CD1c-positive myeloid dendritic cell (primary cell): ENCODE measurements at regions not wholly inside any gene's neighbourhood (a gene's known extent, or its start where the extent isn't known, plus 50 kb on each side); places are given as distances from the start of the nearest gene placed in this dataset.

Experiments
- DNase-seq: peaks from one replicate; pipeline ENCODE4 v3.0.0-alpha.2; 2016; ENCODE audit errors: extremely low spot score

DNA sequence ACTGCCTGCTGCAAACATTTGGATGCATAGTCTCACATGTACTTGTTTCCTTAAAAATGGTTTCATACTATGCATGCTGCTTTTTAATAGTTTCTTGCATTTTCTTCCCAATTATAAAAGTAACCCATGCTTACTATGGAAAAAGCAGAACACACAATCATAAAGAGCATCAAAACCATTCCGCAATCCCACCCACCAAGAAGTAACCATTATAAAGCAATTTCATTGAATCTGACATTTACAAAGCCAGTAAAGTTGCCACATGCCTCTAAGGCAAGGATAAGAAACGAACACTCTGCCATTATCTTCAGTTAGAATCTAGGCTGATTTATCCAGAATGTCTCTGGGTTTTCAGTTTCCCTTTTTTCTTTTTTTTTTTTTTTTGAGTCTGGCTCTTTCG is 92.7 kb upstream of the OSMR start:
- no peak for DNase-seq

GRCh38 chr5:38753776-38754175 is 92.0 kb upstream of the OSMR start:
- DNase-seq: no peak

DNA sequence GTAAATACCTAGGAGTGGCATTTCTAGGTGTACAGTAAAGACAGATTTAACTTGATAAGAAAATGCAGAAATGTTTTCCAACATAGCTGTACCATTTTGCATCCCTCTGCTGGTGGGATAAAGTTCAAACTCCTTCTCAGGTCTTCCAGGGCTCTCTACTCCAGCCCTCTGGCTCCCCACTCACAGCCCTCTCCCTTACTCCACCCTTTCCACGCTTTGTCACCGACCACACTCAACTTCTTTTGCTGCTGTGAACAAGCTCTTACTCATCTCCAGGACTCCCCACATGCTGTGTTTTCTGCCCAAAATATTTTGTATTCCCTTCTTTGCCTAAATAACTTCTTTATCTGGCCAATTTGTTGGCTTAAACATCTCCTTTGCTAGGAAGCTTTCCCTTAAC is 90.6 kb upstream of the OSMR start:
- no peak for DNase-seq

GRCh38 chr5:38756068-38756467 is 89.7 kb upstream of the OSMR start:
- DNase-seq: no peak

DNA sequence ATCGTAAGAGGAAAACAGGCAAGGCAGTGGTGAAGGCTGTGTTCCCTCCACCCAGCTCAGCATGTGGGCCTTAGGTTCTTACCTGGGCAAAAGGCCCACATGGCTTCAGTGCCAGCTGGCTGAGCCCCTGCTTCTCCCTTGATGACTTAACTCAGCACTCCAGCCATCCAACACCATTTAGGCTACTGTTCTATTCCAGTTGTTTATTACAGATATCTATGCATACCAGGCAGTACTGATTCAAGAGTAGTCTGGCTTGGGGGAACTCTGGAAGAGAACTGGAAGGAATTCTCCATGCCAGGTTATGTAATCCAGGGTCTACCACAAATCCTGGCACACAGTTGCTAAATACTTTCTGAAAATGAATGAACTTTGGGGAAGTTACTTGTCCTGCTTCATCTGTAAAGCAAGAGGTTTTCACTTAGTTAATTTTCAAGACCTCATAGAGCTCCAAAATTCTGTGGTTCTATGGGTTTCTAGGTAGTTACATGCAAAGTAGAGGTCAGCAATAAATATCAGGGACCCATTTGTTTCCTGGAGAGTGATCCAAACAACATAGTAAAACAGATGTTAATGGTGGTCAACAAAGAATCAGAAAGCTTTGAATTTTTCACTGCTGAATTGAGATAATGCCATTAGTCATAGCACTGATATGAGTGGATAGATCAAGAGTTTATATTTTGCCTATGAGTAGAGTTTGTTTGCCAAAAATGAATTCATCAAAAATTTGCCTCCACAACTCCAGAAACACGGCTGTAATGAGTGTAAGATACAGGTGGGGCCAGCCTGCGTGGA is 88.2 kb upstream of the OSMR start:
- no peak for DNase-seq

DNA sequence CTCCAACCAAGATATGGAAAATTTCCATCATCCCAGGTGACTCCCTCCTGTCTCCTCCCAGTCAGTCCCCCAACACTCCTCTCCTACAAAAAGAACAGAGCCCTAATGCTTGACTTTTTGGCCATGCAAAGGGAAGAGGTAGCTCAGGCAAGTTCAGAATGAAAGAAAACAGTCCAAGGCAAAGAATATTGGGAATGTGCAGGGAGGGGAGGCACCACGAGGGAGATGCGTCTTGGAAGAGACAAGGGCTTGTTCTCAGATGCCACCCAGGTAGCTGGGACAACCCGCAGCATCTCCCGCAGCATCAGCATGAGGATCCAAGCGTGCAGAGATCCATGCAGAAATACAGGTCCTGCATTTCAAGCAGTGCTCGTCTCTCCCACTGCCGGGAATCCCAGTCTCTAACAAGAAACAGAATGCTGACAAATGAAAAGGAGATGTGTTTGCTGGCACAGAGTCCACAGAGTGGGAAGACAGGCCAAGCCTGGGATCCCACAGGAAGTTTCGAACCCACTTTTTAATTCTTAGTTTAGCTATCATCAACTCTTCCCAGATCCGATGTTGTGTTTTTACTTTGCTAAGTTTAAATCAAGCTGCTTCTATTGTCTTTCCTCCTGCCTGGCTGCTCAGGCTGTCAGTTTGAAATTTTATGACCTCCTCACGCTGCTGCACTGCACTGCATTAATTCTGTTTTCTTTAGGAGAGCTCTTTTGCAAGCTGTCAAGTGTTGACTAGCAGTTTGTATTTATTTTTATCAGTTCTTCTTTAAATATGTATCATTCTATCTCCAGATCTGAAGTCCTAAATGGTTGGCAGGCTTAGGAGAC is 86.8 kb upstream of the OSMR start:
- no peak for DNase-seq

GRCh38 chr5:38764937-38765391 is 80.8 kb upstream of the OSMR start:
- DNase-seq: no peak

DNA sequence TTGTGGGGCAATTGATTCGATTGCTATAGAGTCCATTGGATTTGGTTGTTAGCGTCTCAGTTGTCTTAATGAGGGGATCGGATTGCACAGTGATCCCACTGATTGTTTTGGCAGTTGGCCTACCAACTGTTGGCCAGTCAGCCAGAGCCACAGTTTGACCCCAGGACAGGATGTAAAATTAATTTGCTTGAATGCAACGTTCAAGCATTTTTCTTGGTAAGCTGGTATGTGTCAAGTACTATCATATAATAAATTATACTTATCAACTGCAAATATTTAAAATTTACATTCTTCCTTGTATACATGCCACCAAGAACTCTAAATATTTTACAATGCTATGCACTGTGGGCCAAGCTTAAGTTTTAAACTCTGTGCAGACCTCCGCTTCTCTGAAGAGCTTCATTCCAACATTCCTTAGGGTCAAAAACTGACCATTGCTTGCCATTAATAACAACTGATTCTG is 80.4 kb upstream of the OSMR start:
- no peak for DNase-seq

GRCh38 chr5:38766151-38766550 is 79.7 kb upstream of the OSMR start:
- DNase-seq: no peak

DNA sequence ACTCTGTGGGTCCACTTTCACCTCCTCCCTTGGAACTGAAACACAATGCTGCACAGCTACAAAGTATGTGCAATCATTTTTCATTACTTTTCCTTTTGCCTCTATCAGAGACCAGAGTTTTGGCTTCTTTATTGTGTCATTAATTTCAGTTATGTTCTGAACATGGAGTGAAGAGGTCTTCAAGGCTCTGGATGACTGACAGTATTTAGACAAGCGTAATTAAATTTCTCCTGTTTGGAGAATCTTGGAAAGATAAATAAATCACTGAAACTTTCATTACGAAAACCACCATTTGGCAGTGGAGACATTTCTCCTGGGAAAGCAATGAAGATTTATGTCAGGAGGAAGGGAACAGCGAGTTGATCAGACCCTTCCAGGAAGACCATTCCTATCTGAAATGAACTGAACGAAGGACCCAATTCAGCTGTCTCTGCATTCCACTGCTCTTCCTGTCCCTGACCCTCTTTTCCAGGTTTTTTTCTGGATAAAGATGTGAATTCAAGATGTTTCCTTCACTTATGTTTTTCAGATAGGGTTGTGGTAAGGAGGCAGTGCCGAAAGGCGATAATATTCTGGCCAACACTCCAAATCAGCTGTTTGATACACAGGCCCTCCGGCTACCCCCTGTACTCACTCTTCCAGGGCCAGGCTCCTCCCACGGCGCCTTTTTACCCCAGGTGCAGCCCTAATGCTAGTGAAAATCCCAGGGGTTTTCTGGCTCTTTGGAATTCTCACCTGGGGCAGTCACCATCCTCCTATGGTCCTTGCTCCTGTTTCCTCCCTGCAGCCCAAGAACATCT is 77.2 kb upstream of the OSMR start:
- no peak for DNase-seq

GRCh38 chr5:38772471-38772870 is 73.3 kb upstream of the OSMR start:
- DNase-seq: no peak

DNA sequence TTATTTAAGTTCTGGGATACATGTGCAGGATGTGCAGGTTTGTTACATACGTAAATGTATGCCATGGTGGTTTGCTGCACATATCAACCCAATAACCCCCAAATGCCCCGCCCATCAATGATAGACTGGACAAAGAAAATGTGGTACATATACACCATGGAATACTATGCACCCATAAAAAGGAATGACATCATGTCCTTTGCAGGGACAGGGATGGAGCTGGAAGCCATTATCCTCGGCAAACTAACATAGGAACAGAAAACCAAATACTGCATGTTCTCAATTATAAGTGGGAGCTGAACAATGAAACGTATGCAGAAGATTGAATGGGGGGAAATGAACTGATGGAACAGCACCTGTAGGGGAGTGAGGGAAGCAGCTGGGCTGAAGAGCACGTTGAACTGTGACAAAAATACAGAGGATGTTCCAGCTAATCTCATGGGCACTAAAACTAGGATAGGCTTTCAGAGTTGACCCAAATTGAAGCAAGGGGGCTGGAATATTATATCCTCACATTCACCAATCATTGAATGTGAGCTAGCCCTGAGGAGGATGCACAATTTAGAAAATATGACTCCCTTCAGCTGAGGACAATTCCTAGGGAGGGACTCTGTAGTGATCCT is 70.5 kb upstream of the OSMR start:
- DNase-seq: no peak

- DNase-seq: no peak
Observed at GRCh38 chr5:38776149-38776896, 69.5 kb upstream of the OSMR start.

DNA sequence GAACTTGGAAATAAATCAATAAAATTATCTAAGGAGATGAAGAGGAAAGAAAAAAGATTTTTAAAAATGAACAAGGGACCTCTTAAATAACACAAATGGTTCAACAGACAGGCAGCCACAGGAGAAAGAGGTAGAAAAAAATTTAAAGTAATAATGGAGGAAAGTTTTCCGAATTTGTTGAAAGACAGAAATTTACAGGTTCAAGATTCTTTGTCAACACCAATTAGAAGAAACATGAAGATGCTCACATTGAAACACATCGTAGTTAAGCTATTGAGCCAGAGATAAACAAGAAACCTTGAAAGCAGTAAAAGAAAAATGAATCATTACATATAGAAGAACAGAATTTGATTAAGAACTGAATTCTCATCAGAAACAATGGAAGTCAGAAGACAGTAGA is 68.7 kb upstream of the OSMR start:
- no peak for DNase-seq

DNA sequence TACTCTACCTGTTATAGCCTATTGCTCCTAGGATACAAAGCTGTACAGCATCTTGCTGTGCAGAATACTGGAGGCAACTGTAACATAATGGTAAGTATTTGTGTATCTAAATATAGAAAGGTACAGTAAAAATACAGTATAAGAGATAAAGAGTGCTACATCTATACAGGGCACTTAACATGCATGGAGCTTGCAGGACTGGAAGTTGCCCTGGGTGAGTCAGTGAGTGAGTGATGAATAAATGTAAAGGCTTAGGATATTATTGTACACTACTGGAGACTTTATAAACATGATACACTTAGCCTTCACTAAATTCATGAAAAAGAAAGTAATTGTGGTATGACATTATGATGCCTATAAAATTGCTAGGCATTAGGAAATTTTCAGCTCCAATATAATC is 65.5 kb upstream of the OSMR start:
- DNase-seq: no peak

GRCh38 chr5:38780945-38781344 is 64.9 kb upstream of the OSMR start:
- no peak for DNase-seq

DNA sequence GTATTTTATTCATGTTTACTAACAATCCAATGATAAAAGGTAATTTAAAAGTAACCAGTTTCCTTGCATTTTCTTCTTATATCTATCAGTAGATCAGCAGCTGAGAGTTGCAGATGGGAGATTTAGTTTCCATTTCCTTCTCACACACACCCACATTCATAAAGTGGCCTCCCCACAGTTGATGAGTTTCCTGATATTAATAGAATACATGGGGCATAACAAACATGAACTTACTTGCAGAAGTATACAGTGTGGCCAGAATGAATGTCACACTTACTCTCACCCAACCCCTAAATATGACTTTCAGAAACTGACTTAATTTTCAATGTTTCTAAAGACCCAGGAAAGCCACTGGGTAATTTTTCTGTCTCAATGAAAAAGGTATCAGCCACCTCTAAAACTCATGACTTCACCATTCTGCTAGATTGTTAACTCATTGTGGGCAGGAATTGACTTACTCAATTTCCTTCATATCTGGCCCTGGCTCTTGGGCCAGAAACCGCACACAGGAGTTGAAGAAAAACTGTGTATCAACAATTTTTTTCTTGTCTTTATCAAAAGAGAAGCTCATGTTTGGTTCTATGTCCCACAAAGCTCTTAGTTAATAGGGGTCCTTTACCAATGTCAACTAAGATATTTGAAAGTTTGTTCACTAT is 63.5 kb upstream of the OSMR start:
- DNase-seq: no peak

DNA sequence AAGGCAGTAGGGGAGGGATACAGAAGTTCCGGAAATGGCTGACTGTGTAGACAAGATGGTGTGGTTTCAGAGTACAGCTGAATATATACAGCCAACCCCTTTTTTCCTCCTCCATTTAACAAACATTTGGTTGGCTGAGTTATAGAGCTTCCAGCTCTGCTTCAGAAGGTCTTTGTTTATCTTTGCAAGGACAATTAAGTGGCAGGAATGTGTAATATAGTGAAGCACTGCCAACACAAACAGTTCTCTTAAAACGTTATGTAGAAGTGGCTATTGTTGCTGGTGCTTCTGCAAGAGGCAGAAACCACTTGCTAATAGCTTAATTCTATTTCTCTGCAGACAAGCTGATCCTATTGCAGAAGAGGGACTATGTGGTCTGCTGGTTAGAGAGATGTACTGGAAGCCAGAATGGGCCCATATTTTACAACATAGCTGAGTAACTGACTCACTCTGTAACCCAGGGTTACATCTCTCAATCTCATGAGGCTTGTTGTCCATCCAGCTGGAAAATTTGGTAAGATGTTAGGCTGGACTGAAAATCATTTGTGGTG is 62.7 kb upstream of the OSMR start:
- DNase-seq: no peak

GRCh38 chr5:38789134-38789533 is 56.7 kb upstream of the OSMR start:
- no peak for DNase-seq

DNA sequence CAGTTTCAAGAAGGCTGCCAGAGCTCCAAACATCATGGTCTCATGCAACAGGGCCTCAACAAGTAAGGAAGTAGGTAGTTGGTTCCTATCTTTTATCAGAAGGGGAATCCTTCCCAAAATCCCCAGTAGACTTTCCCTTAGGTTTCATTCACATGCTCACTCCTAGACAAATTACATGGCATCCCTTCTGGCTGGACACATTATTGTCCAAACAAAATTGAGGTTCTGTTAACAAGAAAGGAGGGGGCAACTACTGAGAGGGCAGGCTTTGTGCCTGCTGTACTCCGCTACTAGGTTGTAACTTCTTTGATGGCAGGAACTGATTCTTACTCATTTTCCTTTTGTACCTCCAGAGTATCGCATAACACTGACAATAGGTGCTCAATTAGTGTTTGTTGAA is 56.0 kb upstream of the OSMR start:
- no peak for DNase-seq
